NB4 (cell line): ENCODE measurements at regions not wholly inside any gene's neighbourhood (a gene's known extent, or its start where the extent isn't known, plus 50 kb on each side); places are given as distances from the start of the nearest gene placed in this dataset.

ENCODE experiments used
- MYC ChIP-seq: IDR thresholded peaks from 2 replicates; pipeline ENCODE4 v1.6.1; 2011; ENCODE audit warnings: low read depth, low read length
- POLR2A ChIP-seq: IDR thresholded peaks from 2 replicates; pipeline ENCODE4 v1.6.1; 2011; ENCODE audit warnings: mild to moderate bottlenecking; ENCODE audit not compliant: insufficient read length; ENCODE audit errors: extremely low read depth
- TF ChIP-seq, protein P1 (sequence below): IDR thresholded peaks from one replicate; pipeline ENCODE4 v1.5.1; 2012; ENCODE audit warnings: low read depth, low read length
- TF ChIP-seq, protein P2 (sequence below): IDR thresholded peaks from 2 replicates; pipeline ENCODE4 v1.6.1; 2011; ENCODE audit warnings: low read depth, low read length

DNA sequence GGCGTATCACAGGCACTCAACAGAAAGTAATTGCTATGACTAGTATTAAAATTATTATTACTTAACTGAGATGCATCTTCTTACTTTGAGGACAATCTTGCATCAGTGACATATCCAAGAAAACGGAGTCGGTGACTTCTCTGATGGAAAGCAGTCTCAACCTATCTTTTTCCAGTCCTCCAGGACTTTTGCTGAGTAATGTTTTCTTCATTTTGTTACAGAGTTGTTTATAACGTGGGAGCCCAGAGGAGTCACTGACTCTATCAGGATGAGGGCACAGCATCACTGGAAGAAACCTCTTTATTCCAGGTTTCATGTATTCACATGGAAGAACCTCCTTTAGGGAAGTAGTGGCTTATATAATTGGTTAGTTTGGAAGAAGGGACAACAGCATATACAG is 51.5 kb upstream of the MELK start:
- TF ChIP-seq, protein P1, sequence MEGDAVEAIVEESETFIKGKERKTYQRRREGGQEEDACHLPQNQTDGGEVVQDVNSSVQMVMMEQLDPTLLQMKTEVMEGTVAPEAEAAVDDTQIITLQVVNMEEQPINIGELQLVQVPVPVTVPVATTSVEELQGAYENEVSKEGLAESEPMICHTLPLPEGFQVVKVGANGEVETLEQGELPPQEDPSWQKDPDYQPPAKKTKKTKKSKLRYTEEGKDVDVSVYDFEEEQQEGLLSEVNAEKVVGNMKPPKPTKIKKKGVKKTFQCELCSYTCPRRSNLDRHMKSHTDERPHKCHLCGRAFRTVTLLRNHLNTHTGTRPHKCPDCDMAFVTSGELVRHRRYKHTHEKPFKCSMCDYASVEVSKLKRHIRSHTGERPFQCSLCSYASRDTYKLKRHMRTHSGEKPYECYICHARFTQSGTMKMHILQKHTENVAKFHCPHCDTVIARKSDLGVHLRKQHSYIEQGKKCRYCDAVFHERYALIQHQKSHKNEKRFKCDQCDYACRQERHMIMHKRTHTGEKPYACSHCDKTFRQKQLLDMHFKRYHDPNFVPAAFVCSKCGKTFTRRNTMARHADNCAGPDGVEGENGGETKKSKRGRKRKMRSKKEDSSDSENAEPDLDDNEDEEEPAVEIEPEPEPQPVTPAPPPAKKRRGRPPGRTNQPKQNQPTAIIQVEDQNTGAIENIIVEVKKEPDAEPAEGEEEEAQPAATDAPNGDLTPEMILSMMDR = no peak
- TF ChIP-seq POLR2A (no peak), MYC (no peak)
- TF ChIP-seq, protein P2, sequence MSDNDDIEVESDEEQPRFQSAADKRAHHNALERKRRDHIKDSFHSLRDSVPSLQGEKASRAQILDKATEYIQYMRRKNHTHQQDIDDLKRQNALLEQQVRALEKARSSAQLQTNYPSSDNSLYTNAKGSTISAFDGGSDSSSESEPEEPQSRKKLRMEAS = no peak
